PC-9 (cell line): ENCODE measurements at regions not wholly inside any gene's neighbourhood (a gene's known extent, or its start where the extent isn't known, plus 50 kb on each side); places are given as distances from the start of the nearest gene placed in this dataset.

ENCODE experiments used
- BruUV-seq: library from RNA; stranded (reverse); fragments of 400-500 nt; replicated peaks from 2 replicates; lab custom pipeline; 2021; lab: Mats Ljungman, UMichigan
- CTCF ChIA-PET: fragments of 300-600 bp; sonication (Branson Sonifier 250); formaldehyde crosslinking; loops from one replicate; lab custom pipeline; 2022; ENCODE audit warnings: antibody characterized with exemption; lab: Charles Lee
- POLR2A ChIA-PET: fragments of 300-600 bp; sonication (Branson Sonifier 250); formaldehyde crosslinking; loops from one replicate; lab custom pipeline; 2022; ENCODE audit warnings: antibody characterized with exemption; ENCODE audit not compliant: unreplicated experiment; lab: Charles Lee
- DNase-seq, 2 experiments: peaks; one replicate each; pipeline versions ENCODE4 v3.0.0 to v3.0.0-alpha.2; 2015 to 2022; ENCODE audit warnings: mixed read lengths in 1 of 2
- H2AFZ ChIP-seq: fragments of 200-600 bp; sonication (generic); 2 replicates; pipeline ENCODE4 v1.8.1; 2017; ENCODE audit warnings: antibody characterized with exemption
- H3F3A ChIP-seq: fragments of 200-600 bp; sonication (generic); 2 replicates; pipeline ENCODE4 v1.8.1; 2017; ENCODE audit warnings: antibody characterized with exemption, mild to moderate bottlenecking, low read depth; ENCODE audit not compliant: insufficient read depth
- H3K27ac ChIP-seq: fragments of 200-600 bp; sonication (generic); 2 replicates; pipeline ENCODE4 v1.6.1; 2016; ENCODE audit warnings: mixed run types
- H3K27me3 ChIP-seq: fragments of 200-600 bp; sonication (generic); 2 replicates; pipeline ENCODE4 v1.6.1; 2016; ENCODE audit warnings: low read depth, mixed run types; ENCODE audit not compliant: insufficient read depth
- H3K36me3 ChIP-seq: fragments of 200-600 bp; sonication (generic); 2 replicates; pipeline ENCODE4 v1.6.1; 2016; ENCODE audit warnings: low read depth, mixed run types
- H3K4me1 ChIP-seq: fragments of 200-600 bp; sonication (generic); replicated peaks from 2 replicates; pipeline ENCODE4 v1.6.1; 2016; ENCODE audit warnings: mixed run types; ENCODE audit not compliant: insufficient read depth
- H3K4me2 ChIP-seq: fragments of 200-600 bp; sonication (generic); 2 replicates; pipeline ENCODE4 v1.6.1; 2017; ENCODE audit warnings: mixed run types
- H3K4me3 ChIP-seq: fragments of 200-600 bp; sonication (generic); 2 replicates; pipeline ENCODE4 v1.6.1; 2016; ENCODE audit warnings: mixed run types
- H3K79me2 ChIP-seq: fragments of 200-600 bp; sonication (generic); 2 replicates; pipeline ENCODE4 v1.6.1; 2017; ENCODE audit warnings: low read depth, mixed run types
- H3K9me2 ChIP-seq: fragments of 200-600 bp; sonication (generic); 2 replicates; pipeline ENCODE4 v1.8.1; 2017; ENCODE audit warnings: mild to moderate bottlenecking; ENCODE audit not compliant: insufficient read depth
- H3K9me3 ChIP-seq: fragments of 200-600 bp; sonication (generic); 2 replicates; pipeline ENCODE4 v1.8.1; 2016; ENCODE audit warnings: low read depth; ENCODE audit not compliant: insufficient read depth
- H4K20me1 ChIP-seq: fragments of 200-600 bp; sonication (generic); 2 replicates; pipeline ENCODE4 v1.8.1; 2017; ENCODE audit not compliant: insufficient read depth
- EZH2 ChIP-seq: fragments of 200-600 bp; sonication (generic); IDR thresholded peaks from 2 replicates; pipeline ENCODE4 v1.8.0; 2017; ENCODE audit warnings: antibody characterized with exemption, low read depth
- intact Hi-C: fragments of 100-400 bp; cut with micrococcal nuclease; formaldehyde crosslinking; loops from one replicate; pipeline ENCODE4 v1.10.0; 2022; ENCODE audit not compliant: unreplicated experiment
- TF ChIP-seq, protein P1 (sequence below): fragments of 200-600 bp; sonication (generic); conservative IDR thresholded peaks from 2 replicates; pipeline ENCODE4 v1.6.1; 2017; ENCODE audit warnings: mixed run types, antibody characterized with exemption, mild to moderate bottlenecking, moderate library complexity

DNA sequence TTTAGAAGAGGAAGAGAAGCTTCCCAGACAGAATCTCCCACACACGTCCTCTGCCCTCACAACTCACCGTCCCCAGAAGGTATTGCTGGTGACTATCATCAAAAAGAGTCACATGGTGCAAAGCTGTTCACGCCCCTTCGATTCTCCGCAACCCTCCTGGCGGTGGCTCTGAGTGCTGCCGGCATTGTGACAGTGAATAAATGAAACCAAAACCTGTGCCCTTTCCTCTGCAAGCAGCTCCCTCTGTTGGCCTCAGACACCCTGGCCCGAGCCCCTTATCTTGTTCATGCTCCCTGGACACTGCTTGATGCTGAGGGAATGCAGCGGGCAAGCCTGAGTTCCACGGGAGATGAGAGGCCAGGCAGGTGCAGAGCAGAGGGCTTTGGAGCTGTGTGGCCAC lies 510.3 kb downstream of the NPHP4 start:
- no TSS peak for BruUV-seq
- no peaks in the 10 kb centered on the region for H3K4me1 ChIP-seq
- peak; percentile 11 to 46 for DNase-seq
- H3K4me2 ChIP-seq: no peak overlapping the region
- no peak overlapping the region for H2AFZ ChIP-seq
- TF ChIP-seq, protein P1, sequence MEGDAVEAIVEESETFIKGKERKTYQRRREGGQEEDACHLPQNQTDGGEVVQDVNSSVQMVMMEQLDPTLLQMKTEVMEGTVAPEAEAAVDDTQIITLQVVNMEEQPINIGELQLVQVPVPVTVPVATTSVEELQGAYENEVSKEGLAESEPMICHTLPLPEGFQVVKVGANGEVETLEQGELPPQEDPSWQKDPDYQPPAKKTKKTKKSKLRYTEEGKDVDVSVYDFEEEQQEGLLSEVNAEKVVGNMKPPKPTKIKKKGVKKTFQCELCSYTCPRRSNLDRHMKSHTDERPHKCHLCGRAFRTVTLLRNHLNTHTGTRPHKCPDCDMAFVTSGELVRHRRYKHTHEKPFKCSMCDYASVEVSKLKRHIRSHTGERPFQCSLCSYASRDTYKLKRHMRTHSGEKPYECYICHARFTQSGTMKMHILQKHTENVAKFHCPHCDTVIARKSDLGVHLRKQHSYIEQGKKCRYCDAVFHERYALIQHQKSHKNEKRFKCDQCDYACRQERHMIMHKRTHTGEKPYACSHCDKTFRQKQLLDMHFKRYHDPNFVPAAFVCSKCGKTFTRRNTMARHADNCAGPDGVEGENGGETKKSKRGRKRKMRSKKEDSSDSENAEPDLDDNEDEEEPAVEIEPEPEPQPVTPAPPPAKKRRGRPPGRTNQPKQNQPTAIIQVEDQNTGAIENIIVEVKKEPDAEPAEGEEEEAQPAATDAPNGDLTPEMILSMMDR: peak; percentile 45
- TF ChIP-seq EZH2: no peak
- no peaks in the 10 kb centered on the region for H3K9me3 ChIP-seq
- POLR2A ChIA-PET: no interaction called here
- CTCF ChIA-PET: interaction anchor here (0.6 kb wide), 1 partner anchor 30 kb away, joined by 12 read pairs; no protein-coding TSS in a partner anchor
- no peaks in the 10 kb centered on the region for H3K9me2 ChIP-seq
- peaks cover 38% of the 10 kb centered on the region for H3K27me3 ChIP-seq
- H3K36me3 ChIP-seq: no peaks in the 10 kb centered on the region
- H3K27ac ChIP-seq: no peak overlapping the region
- intact Hi-C loops: no loop called here
- H3F3A ChIP-seq: no peaks in the 10 kb centered on the region
- H3K4me3 ChIP-seq: no peak overlapping the region
- H4K20me1 ChIP-seq: no peaks in the 10 kb centered on the region
- H3K79me2 ChIP-seq: no peaks in the 10 kb centered on the region

DNA sequence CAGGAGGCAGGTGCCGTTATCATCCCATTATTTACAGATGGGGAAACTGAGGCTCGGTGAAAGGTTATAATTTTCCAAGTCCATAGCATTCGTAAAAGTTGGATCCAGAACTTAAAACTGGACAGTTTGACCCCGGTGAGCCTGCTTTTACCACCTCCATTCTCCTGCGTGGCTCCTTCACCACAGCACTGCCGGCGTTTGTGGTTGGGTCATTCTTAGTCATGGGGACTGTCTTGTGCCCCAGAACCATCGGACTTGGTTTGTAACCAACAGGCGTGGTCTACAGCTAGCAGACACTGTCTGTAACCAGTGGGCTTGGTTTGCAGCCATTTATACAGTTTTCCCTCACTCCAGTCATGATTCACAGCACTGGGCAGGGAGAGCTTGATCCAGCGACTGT lies 511.3 kb downstream of the NPHP4 start:
- Histone ChIP-seq H3K27ac (no peak overlapping the region), H3K9me3 (no peaks in the 10 kb centered on the region), H3F3A (no peaks in the 10 kb centered on the region), H3K4me3 (no peak overlapping the region), H4K20me1 (no peaks in the 10 kb centered on the region), H3K79me2 (no peaks in the 10 kb centered on the region), H3K27me3 (peaks cover 37% of the 10 kb centered on the region), H2AFZ (no peak overlapping the region), H3K4me2 (no peak overlapping the region), H3K36me3 (no peaks in the 10 kb centered on the region), H3K9me2 (no peaks in the 10 kb centered on the region), H3K4me1 (no peaks in the 10 kb centered on the region)
- BruUV-seq: no TSS peak
- TF ChIP-seq, protein P1: no peak
- TF ChIP-seq EZH2: no peak
- POLR2A ChIA-PET: no interaction called here
- DNase-seq: no peak
- CTCF ChIA-PET: interaction anchor here (0.6 kb wide), 1 partner anchor 140 kb away, joined by 3 read pairs; no protein-coding TSS in a partner anchor
- intact Hi-C loops: no loop called here

DNA sequence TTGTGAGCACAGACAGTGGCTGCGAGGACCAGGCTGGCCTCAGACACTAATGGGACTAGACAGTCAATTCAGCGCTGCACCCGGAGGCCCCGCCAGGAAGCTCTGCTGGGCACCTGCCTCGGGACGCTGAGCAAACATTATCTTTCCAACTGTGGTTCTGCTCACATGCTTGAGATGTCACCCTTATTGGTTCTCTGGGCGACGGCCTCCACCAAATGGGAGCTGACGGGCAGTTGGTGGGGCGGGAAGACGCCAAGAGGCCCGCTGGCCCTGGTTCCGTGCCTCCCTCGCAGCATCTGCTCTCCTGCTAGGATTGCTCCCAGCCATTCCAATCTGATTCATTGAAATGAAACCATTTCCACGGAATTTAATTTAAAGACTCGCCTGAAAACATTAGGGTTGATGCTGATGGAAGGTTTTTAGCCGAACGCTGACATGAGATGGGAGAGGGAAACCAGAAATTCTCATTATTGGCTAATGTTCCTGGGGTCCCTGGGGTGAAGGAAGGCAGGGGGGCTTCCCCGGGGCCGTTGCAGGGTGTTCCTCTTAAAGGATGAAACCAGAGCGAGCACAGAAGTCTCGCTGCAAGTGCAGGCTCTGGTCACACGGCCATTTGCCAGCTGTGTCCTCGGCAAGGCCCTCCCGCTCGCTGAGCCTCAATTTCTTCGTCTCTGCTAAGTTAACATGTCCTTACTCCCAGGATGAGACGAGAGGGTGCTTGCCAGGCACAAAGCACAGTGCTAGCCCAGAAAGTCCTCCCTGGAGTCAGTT lies 512.2 kb downstream of the NPHP4 start:
- H3K9me2 ChIP-seq: no peaks in the 10 kb centered on the region
- DNase-seq: no peak
- TF ChIP-seq, protein P1: no peak
- TF ChIP-seq EZH2: no peak
- H3K9me3 ChIP-seq: no peaks in the 10 kb centered on the region
- H4K20me1 ChIP-seq: no peaks in the 10 kb centered on the region
- intact Hi-C loops: no loop called here
- H3K27me3 ChIP-seq: peaks cover 35% of the 10 kb centered on the region
- no peak overlapping the region for H3K27ac ChIP-seq
- ChIA-PET CTCF (interaction anchor here (0.6 kb wide), 1 partner anchor 141 kb away, joined by 3 read pairs; no protein-coding TSS in a partner anchor), POLR2A (no interaction called here)
- BruUV-seq: no TSS peak
- no peak overlapping the region for H2AFZ ChIP-seq
- no peak overlapping the region for H3K4me2 ChIP-seq
- no peaks in the 10 kb centered on the region for H3K36me3 ChIP-seq
- no peaks in the 10 kb centered on the region for H3K4me1 ChIP-seq
- no peaks in the 10 kb centered on the region for H3F3A ChIP-seq
- no peaks in the 10 kb centered on the region for H3K79me2 ChIP-seq
- H3K4me3 ChIP-seq: no peak overlapping the region
